ENCODE measurements at regions not wholly inside any gene's neighbourhood (a gene's known extent, or its start where the extent isn't known, plus 50 kb on each side); places are given as distances from the start of the nearest gene placed in this dataset.

GRCh38 chr4:73001885-73002284 is 67.6 kb downstream of the COX18 start:
- DNase-seq = no peak

- DNase-seq = no peak
Measured at GRCh38 chr4:72997409-72997808, 72.1 kb downstream of the COX18 start.

- DNase-seq = no peak
Measured at GRCh38 chr4:72994670-72995069, 74.8 kb downstream of the COX18 start.

- no peak for DNase-seq
Measured at GRCh38 chr4:72993876-72994275, 75.6 kb downstream of the COX18 start.

- no peak for DNase-seq
Measured at GRCh38 chr4:72991873-72992272, 77.6 kb downstream of the COX18 start.

- DNase-seq = no peak
Measured at GRCh38 chr4:72987741-72988729, 81.5 kb downstream of the COX18 start.

GRCh38 chr4:72984351-72984750 is 85.2 kb downstream of the COX18 start:
- DNase-seq = no peak

- DNase-seq = no peak
Measured at GRCh38 chr4:72983709-72984108, 85.8 kb downstream of the COX18 start.

GRCh38 chr4:72977936-72978485 is 91.5 kb downstream of the COX18 start:
- no peak for DNase-seq

GRCh38 chr4:72975488-72975784 is 94.1 kb downstream of the COX18 start:
- no peak for DNase-seq

GRCh38 chr4:72974694-72975487 is 94.6 kb downstream of the COX18 start:
- no peak for DNase-seq

- DNase-seq = no peak
Measured at GRCh38 chr4:72971572-72971971, 97.9 kb downstream of the COX18 start.

GRCh38 chr4:72970756-72971155 is 98.8 kb downstream of the COX18 start:
- no peak for DNase-seq

GRCh38 chr4:72969976-72970375 is 99.5 kb downstream of the COX18 start:
- DNase-seq = no peak

GRCh38 chr4:72966652-72967051 is 102.9 kb downstream of the COX18 start:
- DNase-seq = no peak

GRCh38 chr4:72959411-72959810 is 110.1 kb downstream of the COX18 start:
- DNase-seq = no peak

- no peak for DNase-seq
Measured at GRCh38 chr4:72954811-72955210, 114.7 kb downstream of the COX18 start.

GRCh38 chr4:72953571-72953970 is 115.9 kb downstream of the COX18 start:
- no peak for DNase-seq

GRCh38 chr4:72951628-72952027 is 117.9 kb downstream of the COX18 start:
- no peak for DNase-seq

- DNase-seq = no peak
Measured at GRCh38 chr4:72951147-72951546, 118.4 kb downstream of the COX18 start.

GRCh38 chr4:72948080-72948479 is 121.4 kb downstream of the COX18 start:
- DNase-seq = no peak

- DNase-seq = no peak
Measured at GRCh38 chr4:72945719-72946336, 123.7 kb downstream of the COX18 start.

- no peak for DNase-seq
Measured at GRCh38 chr4:72942565-72942964, 127.0 kb downstream of the COX18 start.
